22Rv1 (cell line): ENCODE measurements at regions not wholly inside any gene's neighbourhood (a gene's known extent, or its start where the extent isn't known, plus 50 kb on each side); places are given as distances from the start of the nearest gene placed in this dataset.

Experiments used
- ZFX ChIP-seq: fragments of 450-650 bp; IDR thresholded peaks from 2 replicates; pipeline ENCODE4 v1.6.1; 2017; ENCODE audit warnings: antibody characterized with exemption, borderline replicate concordance
- TF ChIP-seq, protein P1 (sequence below): fragments of 450-650 bp; IDR thresholded peaks from 2 replicates; pipeline ENCODE4 v1.5.1; 2017; ENCODE audit warnings: mild to moderate bottlenecking

DNA sequence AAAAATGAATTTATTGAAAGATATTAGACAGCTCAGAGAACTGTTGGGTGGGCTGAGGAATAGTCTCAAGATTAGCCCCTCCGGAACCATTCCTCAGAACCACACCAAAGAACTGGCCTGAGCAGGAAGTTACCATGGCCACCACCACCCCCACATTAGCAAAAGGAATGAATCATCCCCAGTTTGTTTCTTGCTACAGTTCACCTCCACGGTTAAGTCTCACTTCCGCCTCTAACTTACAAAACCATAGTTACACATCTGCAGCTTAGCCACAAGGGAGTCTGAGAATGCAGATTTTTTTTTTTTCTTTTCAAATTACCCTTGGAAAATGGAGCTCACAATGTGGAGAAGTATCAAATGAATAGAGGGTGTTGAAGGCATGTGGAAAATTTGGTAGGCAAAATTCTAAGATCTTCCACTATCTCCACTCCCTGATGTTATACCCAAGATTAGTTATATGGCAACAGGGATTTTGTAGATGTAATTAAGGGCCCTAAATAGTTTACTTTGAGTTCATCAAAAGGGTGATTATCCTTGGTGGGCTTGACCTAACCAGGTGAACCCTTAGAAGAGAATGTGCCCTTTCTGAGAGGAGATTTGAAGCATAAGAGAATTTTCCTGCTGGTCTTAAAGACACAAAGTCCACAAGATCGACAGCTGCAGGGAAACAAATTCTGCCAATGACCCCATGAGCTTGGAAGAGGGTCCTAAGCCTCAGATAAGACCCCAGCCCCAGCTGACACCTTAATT, 129.8 kb upstream of the KRR1 start:
- TF ChIP-seq, protein P1, sequence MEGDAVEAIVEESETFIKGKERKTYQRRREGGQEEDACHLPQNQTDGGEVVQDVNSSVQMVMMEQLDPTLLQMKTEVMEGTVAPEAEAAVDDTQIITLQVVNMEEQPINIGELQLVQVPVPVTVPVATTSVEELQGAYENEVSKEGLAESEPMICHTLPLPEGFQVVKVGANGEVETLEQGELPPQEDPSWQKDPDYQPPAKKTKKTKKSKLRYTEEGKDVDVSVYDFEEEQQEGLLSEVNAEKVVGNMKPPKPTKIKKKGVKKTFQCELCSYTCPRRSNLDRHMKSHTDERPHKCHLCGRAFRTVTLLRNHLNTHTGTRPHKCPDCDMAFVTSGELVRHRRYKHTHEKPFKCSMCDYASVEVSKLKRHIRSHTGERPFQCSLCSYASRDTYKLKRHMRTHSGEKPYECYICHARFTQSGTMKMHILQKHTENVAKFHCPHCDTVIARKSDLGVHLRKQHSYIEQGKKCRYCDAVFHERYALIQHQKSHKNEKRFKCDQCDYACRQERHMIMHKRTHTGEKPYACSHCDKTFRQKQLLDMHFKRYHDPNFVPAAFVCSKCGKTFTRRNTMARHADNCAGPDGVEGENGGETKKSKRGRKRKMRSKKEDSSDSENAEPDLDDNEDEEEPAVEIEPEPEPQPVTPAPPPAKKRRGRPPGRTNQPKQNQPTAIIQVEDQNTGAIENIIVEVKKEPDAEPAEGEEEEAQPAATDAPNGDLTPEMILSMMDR, result no peak
- no peak for TF ChIP-seq ZFX
